Karpas-422 (cell line): ENCODE measurements at regions not wholly inside any gene's neighbourhood (a gene's known extent, or its start where the extent isn't known, plus 50 kb on each side); places are given as distances from the start of the nearest gene placed in this dataset.

ENCODE experiments used
- DNase-seq: peaks from one replicate; pipeline ENCODE4 v3.0.0-alpha.2; 2015
- H2AFZ ChIP-seq: fragments of 200-600 bp; sonication (generic); 2 replicates; pipeline ENCODE4 v1.6.1; 2014; ENCODE audit warnings: antibody characterized with exemption, low read length, mixed read lengths
- H3K27ac ChIP-seq: fragments of 200-600 bp; sonication (generic); 2 replicates; pipeline ENCODE4 v1.5.1; 2014; ENCODE audit warnings: mild to moderate bottlenecking, low read length, moderate library complexity
- H3K27me3 ChIP-seq: fragments of 200-600 bp; sonication (generic); 2 replicates; pipeline ENCODE4 v1.6.1; 2014; ENCODE audit warnings: low read length, mixed read lengths
- H3K36me3 ChIP-seq: fragments of 200-600 bp; sonication (generic); 2 replicates; pipeline ENCODE4 v1.6.1; 2014; ENCODE audit warnings: low read length, mixed read lengths; ENCODE audit not compliant: insufficient read depth
- H3K4me1 ChIP-seq: fragments of 200-600 bp; sonication (generic); 2 replicates; pipeline ENCODE4 v1.6.1; 2014; ENCODE audit warnings: mild to moderate bottlenecking, low read length, mixed read lengths
- H3K4me2 ChIP-seq: fragments of 200-600 bp; sonication (generic); 2 replicates; pipeline ENCODE4 v1.6.1; 2014; ENCODE audit warnings: low read length, low read depth, mild to moderate bottlenecking; ENCODE audit not compliant: poor library complexity, severe bottlenecking
- H3K4me3 ChIP-seq: fragments of 200-600 bp; sonication (generic); 2 replicates; pipeline ENCODE4 v1.5.1; 2014; ENCODE audit warnings: mild to moderate bottlenecking, antibody characterized with exemption, low read length, mixed read lengths
- H3K79me2 ChIP-seq: fragments of 200-600 bp; sonication (generic); 2 replicates; pipeline ENCODE4 v1.6.1; 2014; ENCODE audit warnings: mild to moderate bottlenecking, low read length, mixed read lengths
- H3K9ac ChIP-seq: fragments of 200-600 bp; sonication (generic); 2 replicates; pipeline ENCODE4 v1.6.0; 2014; ENCODE audit warnings: low read length
- H3K9me2 ChIP-seq: fragments of 200-600 bp; sonication (generic), shearing (Covaris generic); replicated peaks from 2 replicates; pipeline ENCODE4 v1.6.0; 2014; ENCODE audit warnings: mild to moderate bottlenecking, low read length, moderate library complexity; ENCODE audit not compliant: insufficient read depth
- H3K9me3 ChIP-seq: fragments of 300-700, 200-600 bp; sonication (generic); 2 replicates; pipeline ENCODE4 v1.6.1; 2014; ENCODE audit warnings: low read length, mixed read lengths
- H4K20me1 ChIP-seq: fragments of 200-600 bp; sonication (generic); 2 replicates; pipeline ENCODE4 v1.6.1; 2014; ENCODE audit warnings: mild to moderate bottlenecking, antibody characterized with exemption, low read length, low read depth; ENCODE audit not compliant: insufficient read depth

- Histone ChIP-seq H3K27ac (no peak overlapping the region), H3K4me3 (no peak overlapping the region), H3K79me2 (no peaks in the 10 kb centered on the region), H3K9me2 (no peaks in the 10 kb centered on the region), H3K9ac (no peak overlapping the region), H3K27me3 (no peaks in the 10 kb centered on the region), H2AFZ (no peak overlapping the region), H3K36me3 (no peaks in the 10 kb centered on the region), H3K4me2 (no peak overlapping the region), H4K20me1 (no peaks in the 10 kb centered on the region), H3K4me1 (no peaks in the 10 kb centered on the region), H3K9me3 (no peaks in the 10 kb centered on the region)
- DNase-seq = no peak
These were observed 212.5 kb upstream of the PPP2R2D start for GRCh38 chr10:131688304-131688703.

- H3K9me2 ChIP-seq = no peaks in the 10 kb centered on the region
- H3K27ac ChIP-seq = no peak overlapping the region
- no peaks in the 10 kb centered on the region for H3K4me1 ChIP-seq
- H3K36me3 ChIP-seq = no peaks in the 10 kb centered on the region
- no peaks in the 10 kb centered on the region for H3K9me3 ChIP-seq
- H3K79me2 ChIP-seq = no peaks in the 10 kb centered on the region
- no peak overlapping the region for H3K4me2 ChIP-seq
- H3K4me3 ChIP-seq = no peak overlapping the region
- H4K20me1 ChIP-seq = no peaks in the 10 kb centered on the region
- H3K27me3 ChIP-seq = no peaks in the 10 kb centered on the region
- H2AFZ ChIP-seq = no peak overlapping the region
- DNase-seq = no peak
- H3K9ac ChIP-seq = no peak overlapping the region
These were observed 211.8 kb upstream of the PPP2R2D start for GRCh38 chr10:131689016-131689415.

DNA sequence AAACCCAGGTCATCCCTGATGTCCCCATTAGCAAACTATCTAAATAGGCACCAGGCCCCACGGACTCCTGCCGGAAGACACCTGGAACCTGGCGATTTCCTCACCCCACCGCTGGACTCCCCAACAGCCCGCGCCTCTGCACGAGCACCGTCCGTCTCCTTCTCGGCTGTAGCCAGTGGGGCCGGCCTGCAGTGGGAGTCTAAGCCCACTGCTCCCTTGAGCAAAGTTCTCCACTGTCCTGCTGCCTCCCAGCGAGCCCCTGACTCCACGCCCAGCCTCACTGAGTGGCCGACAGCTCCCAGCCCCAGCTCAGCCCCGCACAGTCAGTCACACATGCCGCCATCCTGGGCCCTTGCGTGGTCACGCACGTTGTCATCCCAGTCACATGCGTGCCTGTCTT, 211.3 kb upstream of the PPP2R2D start:
- Histone ChIP-seq H2AFZ (no peak overlapping the region), H3K4me2 (no peak overlapping the region), H3K27ac (no peak overlapping the region), H3K79me2 (no peaks in the 10 kb centered on the region), H3K9me3 (no peaks in the 10 kb centered on the region), H3K4me3 (no peak overlapping the region), H3K4me1 (no peaks in the 10 kb centered on the region), H3K27me3 (no peaks in the 10 kb centered on the region), H3K9me2 (no peaks in the 10 kb centered on the region), H4K20me1 (no peaks in the 10 kb centered on the region), H3K9ac (no peak overlapping the region), H3K36me3 (no peaks in the 10 kb centered on the region)
- DNase-seq = no peak

GRCh38 chr10:131689954-131690757, 210.7 kb upstream of the PPP2R2D start:
- Histone ChIP-seq H3K4me2 (no peak overlapping the region), H3K4me1 (no peaks in the 10 kb centered on the region), H3K9me2 (no peaks in the 10 kb centered on the region), H3K79me2 (no peaks in the 10 kb centered on the region), H3K27ac (no peak overlapping the region), H3K27me3 (no peaks in the 10 kb centered on the region), H4K20me1 (no peaks in the 10 kb centered on the region), H3K36me3 (no peaks in the 10 kb centered on the region), H3K9ac (no peak overlapping the region), H3K4me3 (no peak overlapping the region), H2AFZ (no peak overlapping the region), H3K9me3 (no peaks in the 10 kb centered on the region)
- DNase-seq = no peak

DNA sequence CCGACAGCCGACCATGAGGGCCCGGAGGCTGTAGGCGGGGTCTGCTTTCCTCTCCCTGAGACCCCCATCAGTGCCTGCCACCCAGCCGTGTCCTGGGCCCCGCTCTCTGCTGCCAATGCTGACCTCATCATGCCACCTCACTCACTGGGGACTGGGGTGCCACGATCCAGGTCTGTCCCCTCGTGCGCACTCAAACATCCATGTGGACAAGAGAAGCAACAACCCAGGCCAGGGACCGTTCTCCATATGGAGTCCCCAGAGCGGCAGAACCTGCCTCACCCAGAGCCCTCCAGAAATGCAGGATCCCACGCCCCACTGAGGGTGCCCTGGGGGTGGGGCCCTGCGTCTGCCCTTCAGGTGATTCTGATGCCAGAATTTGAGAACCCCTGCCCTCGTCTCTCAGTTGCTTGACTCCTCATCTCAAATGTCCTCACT, 210.0 kb upstream of the PPP2R2D start:
- Histone ChIP-seq H3K9me3 (no peaks in the 10 kb centered on the region), H3K4me3 (no peak overlapping the region), H3K4me2 (no peak overlapping the region), H3K27me3 (no peaks in the 10 kb centered on the region), H3K4me1 (no peaks in the 10 kb centered on the region), H3K9me2 (no peaks in the 10 kb centered on the region), H3K79me2 (no peaks in the 10 kb centered on the region), H3K36me3 (no peaks in the 10 kb centered on the region), H3K27ac (no peak overlapping the region), H2AFZ (no peak overlapping the region), H4K20me1 (no peaks in the 10 kb centered on the region), H3K9ac (no peak overlapping the region)
- DNase-seq = no peak

- Histone ChIP-seq H3K79me2 (no peaks in the 10 kb centered on the region), H3K4me1 (no peaks in the 10 kb centered on the region), H3K9me3 (no peaks in the 10 kb centered on the region), H3K36me3 (no peaks in the 10 kb centered on the region), H3K27ac (no peak overlapping the region), H3K27me3 (no peaks in the 10 kb centered on the region), H4K20me1 (no peaks in the 10 kb centered on the region), H3K4me3 (no peak overlapping the region), H2AFZ (no peak overlapping the region), H3K4me2 (no peak overlapping the region), H3K9me2 (no peaks in the 10 kb centered on the region), H3K9ac (no peak overlapping the region)
- no peak for DNase-seq
These were observed 209.2 kb upstream of the PPP2R2D start for GRCh38 chr10:131691481-131692090.

- Histone ChIP-seq H2AFZ (no peak overlapping the region), H3K9me2 (no peaks in the 10 kb centered on the region)
These were observed 208.6 kb upstream of the PPP2R2D start for GRCh38 chr10:131692176-131692575.

DNA sequence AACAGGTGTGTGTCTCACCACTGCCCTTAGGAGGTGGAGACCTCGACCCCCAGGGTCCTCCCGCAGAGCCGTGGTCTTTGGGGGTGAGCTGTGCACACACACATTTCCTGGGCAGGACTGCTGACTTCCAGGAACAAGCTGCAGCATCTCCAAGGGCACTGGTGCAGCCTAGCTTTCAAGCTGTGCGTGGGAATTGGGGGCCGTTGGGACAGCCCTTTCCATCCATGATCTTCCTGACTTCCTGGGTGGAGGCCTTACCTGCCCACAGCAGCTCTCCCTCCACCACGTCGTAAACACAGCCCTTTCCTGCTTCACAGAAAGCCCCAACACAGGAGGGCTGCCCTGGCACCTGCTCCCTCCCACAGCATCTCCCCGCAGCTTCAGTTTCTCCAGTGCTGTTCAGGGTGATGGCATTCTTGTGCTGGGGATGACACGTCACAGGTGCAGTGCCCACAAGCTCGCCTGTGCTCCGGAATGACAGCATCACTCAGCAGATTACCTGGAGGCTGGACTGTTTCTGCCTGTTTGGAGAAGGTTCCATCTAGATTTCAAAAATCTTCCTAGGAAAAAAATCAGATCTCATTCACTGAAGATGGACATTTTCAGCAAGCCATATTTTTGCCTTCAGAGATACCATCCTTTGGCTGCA, 208.0 kb upstream of the PPP2R2D start:
- no peak overlapping the region for H3K9ac ChIP-seq
- H3K4me2 ChIP-seq = no peak overlapping the region
- H3K4me3 ChIP-seq = no peak overlapping the region
- H3K79me2 ChIP-seq = no peaks in the 10 kb centered on the region
- no peaks in the 10 kb centered on the region for H3K9me3 ChIP-seq
- no peak overlapping the region for H2AFZ ChIP-seq
- no peaks in the 10 kb centered on the region for H4K20me1 ChIP-seq
- H3K36me3 ChIP-seq = no peaks in the 10 kb centered on the region
- H3K4me1 ChIP-seq = no peaks in the 10 kb centered on the region
- H3K9me2 ChIP-seq = no peaks in the 10 kb centered on the region
- H3K27ac ChIP-seq = no peak overlapping the region
- DNase-seq = no peak
- H3K27me3 ChIP-seq = no peaks in the 10 kb centered on the region

More at GRCh38 chr10:131692176-131692575, 208.6 kb upstream of the PPP2R2D start:
- Histone ChIP-seq H3K27me3 (no peaks in the 10 kb centered on the region), H3K36me3 (no peaks in the 10 kb centered on the region), H3K27ac (no peak overlapping the region), H3K4me1 (no peaks in the 10 kb centered on the region), H3K9ac (no peak overlapping the region), H3K79me2 (no peaks in the 10 kb centered on the region), H3K4me3 (no peak overlapping the region), H3K9me3 (no peaks in the 10 kb centered on the region), H4K20me1 (no peaks in the 10 kb centered on the region), H3K4me2 (no peak overlapping the region)
- no peak for DNase-seq
